Body of pancreas (tissue), 4 donors: ENCODE measurements at regions not wholly inside any gene's neighbourhood (a gene's known extent, or its start where the extent isn't known, plus 50 kb on each side); places are given as distances from the start of the nearest gene placed in this dataset.

Experiments
- ATAC-seq: fragments of 150-250 bp; one replicate; pipeline ENCODE4 v1.9.1; 2016
- DNase-seq, 4 donors: peaks; one replicate each; pipeline ENCODE4 v3.0.0-alpha.2; 2019
- H3K27ac ChIP-seq, 4 donors: fragments of 200-600 bp; sonication (generic); 1 replicate in 3 of 4; 2 replicates in 1 of 4; pipeline versions ENCODE4 v1.5.1 to v1.6.1; 2016 to 2019; ENCODE audit warnings: mild to moderate bottlenecking in 1 of 4, mixed read lengths in 1 of 4, moderate library complexity in 1 of 4
- H3K27me3 ChIP-seq, 2 donors: fragments of 200-600 bp; sonication (generic); one replicate each; pipeline ENCODE4 v1.6.0; 2016; ENCODE audit warnings: mild to moderate bottlenecking in 1 of 2
- H3K36me3 ChIP-seq, 2 donors: fragments of 200-600 bp; sonication (generic); replicated peaks in 1 of 2; 2 replicates each; pipeline ENCODE4 v1.5.1; 2016; ENCODE audit warnings: low read depth in 2 of 2; ENCODE audit not compliant: insufficient read depth in 1 of 2
- H3K4me1 ChIP-seq: fragments of 200-600 bp; sonication (generic); one replicate; pipeline ENCODE4 v1.6.0; 2016
- H3K4me3 ChIP-seq, 2 donors: fragments of 200-600 bp; sonication (generic); 1 replicate in 1 of 2; 2 replicates in 1 of 2; pipeline ENCODE4 v1.5.1; 2016 to 2019
- H3K9me3 ChIP-seq, 3 donors: fragments of 200-600 bp; sonication (generic); 1 replicate in 2 of 3; 2 replicates in 1 of 3; pipeline ENCODE4 v1.5.1; 2016
- POLR2A ChIP-seq, 3 donors: fragments of 450-650 bp; IDR thresholded peaks; one replicate each; pipeline ENCODE4 v1.6.1; 2016; ENCODE audit warnings: antibody characterized with exemption in 3 of 3, mild to moderate bottlenecking in 2 of 3
- WGBS, 2 donors: methylation state at CpG; one replicate each; pipeline ENCODE4 v1.1.5; 2017; 5-methylcytosine and 5-hydroxymethylcytosine counted together
- intact Hi-C: fragments of 100-400 bp; cut with DNase I; formaldehyde crosslinking; loops from one replicate; pipeline ENCODE4 v1.15.1; 2023
- TF ChIP-seq, protein P1 (sequence below), 7 experiments: fragments of 450-650 bp in 4 of 7; fragments of 200-600 bp in 3 of 7; sonication (generic) in 3 of 7; IDR thresholded peaks; one replicate each; pipeline ENCODE4 v1.5.1; 2016 to 2019; ENCODE audit warnings: antibody characterized with exemption in 7 of 7

DNA sequence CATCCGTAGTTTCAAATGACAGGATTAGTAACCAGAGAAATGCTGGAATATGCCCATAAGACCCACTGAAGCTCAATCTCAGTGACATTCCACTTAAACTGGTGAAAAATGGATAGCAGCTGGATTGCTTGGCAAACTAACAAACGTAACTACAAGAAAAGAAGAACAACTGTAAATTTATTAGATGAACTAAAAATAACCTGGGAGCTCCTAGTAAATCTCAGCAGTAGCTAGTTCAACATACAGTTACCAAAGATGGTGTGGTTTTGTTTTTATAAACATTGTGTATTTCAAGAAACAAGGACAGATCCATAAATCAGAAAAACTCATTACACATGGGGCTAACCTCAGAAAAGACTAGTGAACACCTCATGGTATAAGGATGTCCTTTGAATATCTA is 531.9 kb downstream of the XIRP2 start:
- Histone ChIP-seq H3K27me3 (no peaks in the 10 kb centered on the region), H3K27ac (no peak overlapping the region), H3K4me1 (no peaks in the 10 kb centered on the region), H3K4me3 (no peak overlapping the region), H3K9me3 (no peaks in the 10 kb centered on the region), H3K36me3 (no peaks in the 10 kb centered on the region)
- ATAC-seq (no peak), DNase-seq (no peak)
- intact Hi-C loops = no loop called here
- WGBS, 2 donors = 48 to 49% methylated on average over 2 of the region's 2 CpGs
- no peak for TF ChIP-seq POLR2A (IDR thresholded peaks at IDR 0.05)
- TF ChIP-seq, protein P1, sequence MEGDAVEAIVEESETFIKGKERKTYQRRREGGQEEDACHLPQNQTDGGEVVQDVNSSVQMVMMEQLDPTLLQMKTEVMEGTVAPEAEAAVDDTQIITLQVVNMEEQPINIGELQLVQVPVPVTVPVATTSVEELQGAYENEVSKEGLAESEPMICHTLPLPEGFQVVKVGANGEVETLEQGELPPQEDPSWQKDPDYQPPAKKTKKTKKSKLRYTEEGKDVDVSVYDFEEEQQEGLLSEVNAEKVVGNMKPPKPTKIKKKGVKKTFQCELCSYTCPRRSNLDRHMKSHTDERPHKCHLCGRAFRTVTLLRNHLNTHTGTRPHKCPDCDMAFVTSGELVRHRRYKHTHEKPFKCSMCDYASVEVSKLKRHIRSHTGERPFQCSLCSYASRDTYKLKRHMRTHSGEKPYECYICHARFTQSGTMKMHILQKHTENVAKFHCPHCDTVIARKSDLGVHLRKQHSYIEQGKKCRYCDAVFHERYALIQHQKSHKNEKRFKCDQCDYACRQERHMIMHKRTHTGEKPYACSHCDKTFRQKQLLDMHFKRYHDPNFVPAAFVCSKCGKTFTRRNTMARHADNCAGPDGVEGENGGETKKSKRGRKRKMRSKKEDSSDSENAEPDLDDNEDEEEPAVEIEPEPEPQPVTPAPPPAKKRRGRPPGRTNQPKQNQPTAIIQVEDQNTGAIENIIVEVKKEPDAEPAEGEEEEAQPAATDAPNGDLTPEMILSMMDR (IDR thresholded peaks at IDR 0.05) = no peak

DNA sequence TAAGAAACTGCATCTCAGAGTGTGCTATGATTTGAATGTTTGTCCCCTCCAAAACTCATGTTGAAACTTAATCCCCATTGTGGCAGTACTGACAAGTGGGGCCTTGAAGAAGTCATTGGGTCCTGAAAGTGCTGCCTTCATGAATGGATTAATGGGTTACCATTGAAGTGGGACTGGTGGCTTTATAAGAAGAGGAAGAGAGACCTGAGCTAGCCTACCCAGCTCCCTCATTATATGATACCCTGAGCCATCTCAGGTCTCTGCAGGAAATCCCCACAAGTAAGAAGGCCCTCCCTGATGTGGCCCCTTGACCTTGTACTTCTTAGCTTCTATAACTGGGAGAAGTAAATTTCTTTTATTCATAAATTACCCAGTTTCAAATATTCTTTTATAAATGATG is 526.8 kb downstream of the XIRP2 start:
- Histone ChIP-seq H3K4me3 (no peak overlapping the region), H3K9me3 (no peaks in the 10 kb centered on the region), H3K27me3 (no peaks in the 10 kb centered on the region), H3K27ac (no peak overlapping the region), H3K36me3 (no peaks in the 10 kb centered on the region), H3K4me1 (no peaks in the 10 kb centered on the region)
- intact Hi-C loops = no loop called here
- ATAC-seq = no peak
- TF ChIP-seq POLR2A (IDR thresholded peaks at IDR 0.05) = no peak
- TF ChIP-seq, protein P1 (IDR thresholded peaks at IDR 0.05) = no peak
- DNase-seq = no peak

DNA sequence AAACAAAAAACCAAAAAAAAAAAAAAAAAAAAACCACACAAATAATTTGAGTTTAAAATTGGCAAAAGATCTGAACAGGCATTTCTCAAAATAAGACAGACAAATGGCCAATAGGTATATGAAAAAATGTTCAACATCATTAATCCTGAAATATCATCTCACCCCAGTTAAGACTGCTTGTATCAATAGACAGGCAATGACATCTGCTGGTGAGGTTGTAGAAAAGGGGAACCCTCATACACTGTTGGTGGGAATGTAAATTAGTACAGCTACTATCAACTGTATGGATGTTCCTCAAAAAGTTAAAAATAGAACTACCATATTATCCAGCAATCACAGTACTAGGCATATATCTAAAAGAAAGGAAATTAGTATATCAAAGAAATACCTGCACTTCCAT is 523.1 kb downstream of the XIRP2 start:
- H3K36me3 ChIP-seq = no peaks in the 10 kb centered on the region
- no peaks in the 10 kb centered on the region for H3K9me3 ChIP-seq
- H3K27me3 ChIP-seq = no peaks in the 10 kb centered on the region
- no peaks in the 10 kb centered on the region for H3K4me1 ChIP-seq
- no peak overlapping the region for H3K27ac ChIP-seq
- H3K4me3 ChIP-seq = no peak overlapping the region
- TF ChIP-seq, protein P1 (IDR thresholded peaks at IDR 0.05) = peak in 1 of 7 experiments; percentile 11
- TF ChIP-seq POLR2A (IDR thresholded peaks at IDR 0.05) = no peak
- DNase-seq = no peak
- intact Hi-C loops = no loop called here
- no peak for ATAC-seq

DNA sequence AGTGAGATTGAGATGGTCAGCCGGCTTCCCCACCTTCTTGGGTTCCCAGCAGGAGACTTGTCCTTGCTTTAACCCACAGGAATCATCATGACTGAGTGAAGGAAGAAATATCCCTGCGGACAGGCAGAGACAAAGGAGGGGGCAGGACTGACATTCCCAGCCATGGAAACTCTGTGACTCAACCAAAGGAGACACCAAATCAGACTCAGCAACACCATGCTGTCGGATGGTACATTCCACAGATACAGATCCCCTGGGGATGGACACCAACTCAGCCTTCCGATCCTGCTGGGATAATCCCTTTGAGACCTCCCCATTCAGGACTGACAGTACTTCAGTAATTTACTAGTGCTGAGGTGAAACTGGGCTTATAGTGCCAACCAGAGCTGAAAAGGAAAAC is 518.3 kb downstream of the XIRP2 start:
- no peak for TF ChIP-seq POLR2A (IDR thresholded peaks at IDR 0.05)
- TF ChIP-seq, protein P1 (IDR thresholded peaks at IDR 0.05) = no peak

DNA sequence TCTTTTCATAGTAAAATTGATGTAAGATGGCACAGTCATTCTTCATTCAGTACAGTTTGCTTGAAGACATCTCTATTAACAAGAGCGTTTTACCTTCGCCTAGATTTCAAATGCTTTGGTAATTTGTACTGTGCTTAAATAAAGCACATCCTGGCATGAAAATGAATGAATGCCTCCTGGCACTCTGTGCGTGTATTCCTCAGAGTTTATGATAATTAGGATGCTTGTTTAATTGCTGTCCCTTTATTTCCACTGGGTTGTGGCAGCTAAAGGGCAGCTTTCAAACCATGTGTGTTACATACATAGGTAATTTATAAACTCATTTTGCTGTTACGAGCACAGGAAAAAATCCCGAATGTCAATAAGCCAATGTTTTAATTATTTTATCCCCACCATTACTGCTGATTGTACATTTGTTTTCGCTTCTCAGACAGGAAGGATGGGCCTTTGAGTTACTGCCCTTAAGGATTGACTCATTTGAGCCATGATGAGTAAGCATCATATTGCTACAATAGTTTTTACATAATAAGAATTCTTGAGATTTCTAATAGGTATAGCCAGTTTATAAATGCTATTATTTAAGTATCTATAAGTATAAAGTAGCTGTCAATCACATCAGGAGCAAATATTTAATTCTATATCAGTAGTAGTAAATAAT is 516.5 kb downstream of the XIRP2 start:
- Histone ChIP-seq H3K9me3 (no peaks in the 10 kb centered on the region), H3K27ac (no peak overlapping the region), H3K36me3 (no peaks in the 10 kb centered on the region), H3K4me3 (no peak overlapping the region), H3K27me3 (no peaks in the 10 kb centered on the region), H3K4me1 (no peaks in the 10 kb centered on the region)
- DNase-seq (no peak), ATAC-seq (no peak)
- WGBS, 2 donors = 85 to 91% methylated on average over 6 of the region's 6 CpGs
- TF ChIP-seq, protein P1 (IDR thresholded peaks at IDR 0.05) = no peak
- no peak for TF ChIP-seq POLR2A (IDR thresholded peaks at IDR 0.05)
- intact Hi-C loops = no loop called here

More for the DNA sequence above, 518.3 kb downstream of the XIRP2 start:
- Histone ChIP-seq H3K4me1 (no peaks in the 10 kb centered on the region), H3K4me3 (no peak overlapping the region), H3K36me3 (no peaks in the 10 kb centered on the region), H3K27me3 (no peaks in the 10 kb centered on the region), H3K9me3 (no peaks in the 10 kb centered on the region), H3K27ac (no peak overlapping the region)
- no peak for ATAC-seq
- DNase-seq = no peak
- 43 to 61% methylated on average over 4 of the region's 4 CpGs for WGBS, 2 donors
- intact Hi-C loops = no loop called here
